ENCODE measurements at regions not wholly inside any gene's neighbourhood (a gene's known extent, or its start where the extent isn't known, plus 50 kb on each side); places are given as distances from the start of the nearest gene placed in this dataset.
"Not testable (repeated sequence)": the region's sequence is repeated elsewhere in the genome, so short reads cannot be mapped to it uniquely, and the experiment has no call there.

- TF ChIP-seq, protein P1, sequence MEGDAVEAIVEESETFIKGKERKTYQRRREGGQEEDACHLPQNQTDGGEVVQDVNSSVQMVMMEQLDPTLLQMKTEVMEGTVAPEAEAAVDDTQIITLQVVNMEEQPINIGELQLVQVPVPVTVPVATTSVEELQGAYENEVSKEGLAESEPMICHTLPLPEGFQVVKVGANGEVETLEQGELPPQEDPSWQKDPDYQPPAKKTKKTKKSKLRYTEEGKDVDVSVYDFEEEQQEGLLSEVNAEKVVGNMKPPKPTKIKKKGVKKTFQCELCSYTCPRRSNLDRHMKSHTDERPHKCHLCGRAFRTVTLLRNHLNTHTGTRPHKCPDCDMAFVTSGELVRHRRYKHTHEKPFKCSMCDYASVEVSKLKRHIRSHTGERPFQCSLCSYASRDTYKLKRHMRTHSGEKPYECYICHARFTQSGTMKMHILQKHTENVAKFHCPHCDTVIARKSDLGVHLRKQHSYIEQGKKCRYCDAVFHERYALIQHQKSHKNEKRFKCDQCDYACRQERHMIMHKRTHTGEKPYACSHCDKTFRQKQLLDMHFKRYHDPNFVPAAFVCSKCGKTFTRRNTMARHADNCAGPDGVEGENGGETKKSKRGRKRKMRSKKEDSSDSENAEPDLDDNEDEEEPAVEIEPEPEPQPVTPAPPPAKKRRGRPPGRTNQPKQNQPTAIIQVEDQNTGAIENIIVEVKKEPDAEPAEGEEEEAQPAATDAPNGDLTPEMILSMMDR (IDR thresholded peaks at IDR 0.05; ENCODE audit: insufficient read depth, low read depth, low read length, missing control alignments), result no peak
Observed at GRCh38 chr6:81362246-81362645, 390.2 kb downstream of the TENT5A start.

DNA sequence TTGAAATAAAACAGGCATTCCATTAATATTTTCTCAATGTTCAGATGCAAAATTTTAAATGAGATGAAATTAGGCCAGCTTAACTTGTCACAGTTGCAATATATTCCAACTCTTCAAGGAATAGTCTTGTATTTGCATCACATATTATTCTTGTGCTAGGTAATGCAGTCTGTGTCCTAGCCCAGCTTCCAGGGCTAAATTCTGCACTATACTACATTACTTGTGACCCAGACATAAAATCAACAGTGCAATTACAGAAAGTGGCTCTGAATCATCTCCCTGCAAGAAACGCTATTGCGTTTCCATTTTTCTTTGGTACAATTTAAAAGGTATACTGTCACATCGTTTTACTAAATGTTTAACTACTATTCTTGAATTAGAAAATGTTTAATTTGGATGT is 399.2 kb downstream of the TENT5A start:
- TF ChIP-seq, protein P1 (IDR thresholded peaks at IDR 0.05; ENCODE audit: insufficient read depth, low read depth, low read length, missing control alignments), result no peak

More at GRCh38 chr6:81362246-81362645, 390.2 kb downstream of the TENT5A start:
- H3K4me3 ChIP-seq (ENCODE audit: low read length), result no peak overlapping the region
- DNase-seq (ENCODE audit: low read depth), result no peak

DNA sequence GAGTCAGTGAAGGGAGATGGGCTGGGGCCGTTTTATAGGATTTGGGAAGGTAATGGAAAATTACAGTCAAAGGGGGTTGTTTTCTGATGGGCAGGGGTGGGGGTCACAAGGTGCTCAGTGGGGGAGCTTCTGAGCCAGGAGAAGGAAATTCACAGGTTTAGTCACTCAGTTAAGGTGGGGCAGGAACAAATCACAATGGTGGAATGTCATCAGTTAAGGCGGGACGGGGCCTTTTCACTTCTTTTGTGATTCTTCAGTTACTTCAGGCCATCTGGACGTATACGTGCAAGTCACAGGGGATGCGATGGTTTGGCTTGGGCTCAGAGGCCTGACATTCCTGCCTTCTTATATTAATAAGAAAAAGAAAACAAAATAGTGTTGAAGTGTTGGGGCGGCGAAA is 408.5 kb downstream of the TENT5A start:
- DNase-seq (ENCODE audit: low read depth); H3K4me3 ChIP-seq (ENCODE audit: low read length): not testable (repeated sequence)

More for the DNA sequence above, 399.2 kb downstream of the TENT5A start:
- H3K4me3 ChIP-seq (ENCODE audit: low read length), result no peak overlapping the region
- no peak for DNase-seq (ENCODE audit: low read depth)

GRCh38 chr6:81340946-81341345 is 411.5 kb downstream of the TENT5A start:
- no peak overlapping the region for H3K4me3 ChIP-seq (ENCODE audit: low read length)
- TF ChIP-seq, protein P1 (IDR thresholded peaks at IDR 0.05; ENCODE audit: insufficient read depth, low read depth, low read length, missing control alignments), result no peak
- no peak for DNase-seq (ENCODE audit: low read depth)

GRCh38 chr6:81331526-81331925 is 421.0 kb downstream of the TENT5A start:
- H3K4me3 ChIP-seq (ENCODE audit: low read length), result no peak overlapping the region
- no peak for DNase-seq (ENCODE audit: low read depth)
- TF ChIP-seq, protein P1 (IDR thresholded peaks at IDR 0.05; ENCODE audit: insufficient read depth, low read depth, low read length, missing control alignments), result no peak

GRCh38 chr6:81328700-81329099 is 423.8 kb downstream of the TENT5A start:
- DNase-seq (ENCODE audit: low read depth), result no peak
- no peak overlapping the region for H3K4me3 ChIP-seq (ENCODE audit: low read length)
- TF ChIP-seq, protein P1 (IDR thresholded peaks at IDR 0.05; ENCODE audit: insufficient read depth, low read depth, low read length, missing control alignments), result no peak

DNA sequence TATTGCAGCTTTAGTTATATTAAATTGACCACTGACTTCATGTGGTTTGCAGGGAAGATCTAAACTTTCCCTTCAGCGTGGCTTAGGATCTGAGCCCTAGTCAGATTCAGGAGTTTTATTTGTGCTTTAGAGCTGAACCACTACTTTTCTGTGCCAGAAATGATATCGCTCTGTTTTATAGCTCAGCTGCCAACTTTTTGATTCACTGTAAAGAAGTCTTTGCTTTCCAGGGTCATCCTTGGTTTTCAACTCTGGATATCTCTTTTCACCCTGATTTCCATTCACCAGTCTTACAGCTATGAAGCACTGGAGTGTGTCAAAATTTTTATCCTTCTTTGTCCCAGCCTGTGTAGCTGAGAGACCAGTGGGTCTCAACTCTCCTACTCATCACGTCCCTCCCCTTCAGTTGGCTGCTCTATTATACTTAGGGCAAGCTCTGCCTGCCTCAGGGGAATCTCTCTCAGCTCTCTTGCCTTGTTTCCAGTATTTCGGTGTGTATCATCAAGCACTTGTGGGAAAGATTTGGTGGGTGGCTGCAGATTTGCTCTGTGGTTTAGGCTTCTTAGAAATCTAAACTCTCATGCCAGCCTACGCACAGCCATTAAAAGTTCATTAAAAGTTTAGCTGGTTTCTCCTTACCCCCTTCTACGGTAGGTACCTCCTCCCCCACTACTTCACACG is 425.5 kb downstream of the TENT5A start:
- H3K4me3 ChIP-seq (ENCODE audit: low read length), result no peak overlapping the region
- TF ChIP-seq, protein P1 (IDR thresholded peaks at IDR 0.05; ENCODE audit: insufficient read depth, low read depth, low read length, missing control alignments), result no peak
- DNase-seq (ENCODE audit: low read depth), result no peak

All from epithelial cell of esophagus (primary cell).